ENCODE measurements at regions not wholly inside any gene's neighbourhood (a gene's known extent, or its start where the extent isn't known, plus 50 kb on each side); places are given as distances from the start of the nearest gene placed in this dataset.

DNA sequence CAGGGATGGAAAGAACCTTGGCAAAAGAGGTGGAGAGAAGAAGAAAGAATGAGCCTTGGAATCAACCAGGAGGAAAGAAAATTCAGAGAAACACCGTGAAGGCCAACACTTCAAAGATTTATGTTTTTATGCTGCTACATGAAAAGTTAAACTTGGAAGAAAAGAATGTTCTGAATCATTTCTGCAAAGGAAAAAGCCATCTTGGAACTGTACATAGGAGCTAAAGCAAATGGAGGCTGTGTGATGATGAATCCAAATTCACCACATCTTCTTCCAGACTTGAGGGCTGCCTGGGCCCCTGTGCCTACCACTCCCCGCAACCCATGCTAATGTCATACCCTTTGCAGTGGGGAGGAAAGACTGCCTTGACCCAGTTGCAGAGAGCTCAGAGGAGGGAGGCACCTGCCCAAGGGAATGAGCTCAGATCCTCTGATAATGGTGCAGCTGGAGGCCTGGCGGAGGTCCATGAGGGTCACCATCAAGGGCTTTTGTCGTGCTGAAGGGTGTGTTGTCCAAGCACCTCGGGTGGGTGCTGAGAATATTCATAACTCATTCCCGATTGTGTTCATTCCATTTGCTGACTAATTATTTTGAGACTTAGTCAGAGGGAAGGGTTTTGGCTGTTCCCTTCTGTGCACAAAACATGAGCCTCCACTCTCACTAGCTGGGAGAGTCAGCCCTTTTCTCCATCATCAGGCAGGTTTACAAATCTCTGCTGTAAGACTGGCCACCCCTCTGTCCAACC is 245.8 kb upstream of the JAG1 start:
- FAIRE-seq (no peak), DNase-seq (ENCODE audit: low spot score) (peak; percentile 11)

GRCh38 chr20:10920396-10920795 is 246.6 kb upstream of the JAG1 start:
- no peak for FAIRE-seq
- DNase-seq (ENCODE audit: low spot score): no peak

DNA sequence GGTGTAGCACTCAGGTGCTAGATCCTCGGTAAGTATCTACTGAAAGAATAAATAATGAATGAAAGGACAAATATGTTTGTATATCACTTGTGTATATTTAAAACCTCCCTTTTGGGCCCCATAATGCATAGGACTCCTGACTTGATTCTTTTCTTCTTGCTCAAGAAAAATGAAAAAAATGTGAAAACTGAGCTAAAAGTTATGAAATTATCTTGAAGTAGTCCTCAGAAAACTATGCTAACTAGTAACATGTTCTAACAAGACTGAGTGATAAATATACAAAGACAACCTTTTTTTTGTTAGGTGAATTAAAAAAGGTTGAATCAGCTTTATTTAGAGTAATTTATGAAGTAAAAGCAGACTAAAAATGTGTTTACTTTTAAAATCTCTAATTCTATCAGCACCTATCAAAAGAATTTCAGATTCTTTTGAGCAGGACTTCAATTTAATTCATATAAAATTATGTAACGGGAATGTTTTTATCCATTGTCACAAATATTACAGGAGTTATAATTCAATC is 247.8 kb upstream of the JAG1 start:
- DNase-seq (ENCODE audit: low spot score) (no peak), FAIRE-seq (peak; percentile 41)

GRCh38 chr20:10922506-10922905 is 248.7 kb upstream of the JAG1 start:
- FAIRE-seq (no peak), DNase-seq (ENCODE audit: low spot score) (no peak)

DNA sequence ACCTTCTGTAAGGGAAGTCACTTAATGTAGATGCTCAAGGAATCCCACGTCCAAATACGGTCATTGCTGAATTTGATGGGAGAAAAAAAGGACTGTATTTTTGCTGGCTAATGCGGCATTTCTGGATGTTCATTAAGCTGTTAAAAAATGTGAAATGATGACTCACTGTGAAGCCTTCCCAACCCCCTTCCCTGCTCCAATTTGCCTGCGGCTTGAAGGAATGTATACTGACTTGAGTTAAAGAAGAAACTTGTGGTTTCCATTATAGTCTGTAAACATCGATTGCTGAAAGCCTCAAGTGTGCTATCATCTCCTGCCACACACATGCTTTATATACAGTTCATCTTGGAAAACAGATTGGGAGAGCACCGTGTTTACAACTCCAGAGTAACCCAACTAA is 249.1 kb upstream of the JAG1 start:
- FAIRE-seq (peak; percentile 94), DNase-seq (ENCODE audit: low spot score) (peak; percentile 83)

DNA sequence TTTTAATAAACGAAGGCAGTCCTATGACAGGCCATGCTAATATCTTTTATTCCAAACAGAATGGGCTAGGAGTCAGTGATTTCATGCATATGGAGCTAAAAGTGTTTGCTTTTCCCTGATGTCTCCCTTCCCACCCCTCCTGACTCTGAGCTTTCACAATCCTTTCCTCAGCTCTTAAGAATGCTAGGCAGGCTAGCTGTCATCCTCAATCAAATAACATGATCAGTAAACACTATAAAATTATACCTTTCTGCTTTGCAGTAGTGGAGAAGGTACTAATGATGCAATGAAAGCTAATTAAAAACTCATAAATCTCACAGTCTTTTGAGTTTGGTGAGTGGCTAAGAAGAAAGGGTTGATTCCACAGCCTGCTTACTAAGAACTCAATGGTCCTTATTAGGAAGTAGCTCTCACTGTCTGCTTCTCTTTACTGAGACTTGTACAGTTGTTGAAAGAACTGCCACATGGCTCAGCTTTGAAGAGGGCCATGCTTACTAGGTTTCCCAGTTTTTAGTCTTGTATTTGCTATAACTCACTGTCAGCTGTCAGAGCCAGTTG is 250.9 kb upstream of the JAG1 start:
- FAIRE-seq: no peak
- peak; percentile 34 for DNase-seq (ENCODE audit: low spot score)

GRCh38 chr20:10925767-10926166 is 252.0 kb upstream of the JAG1 start:
- DNase-seq (ENCODE audit: low spot score): peak; percentile 9
- FAIRE-seq: no peak

GRCh38 chr20:10927011-10927583 is 253.3 kb upstream of the JAG1 start:
- no peak for DNase-seq (ENCODE audit: low spot score)
- no peak for FAIRE-seq

DNA sequence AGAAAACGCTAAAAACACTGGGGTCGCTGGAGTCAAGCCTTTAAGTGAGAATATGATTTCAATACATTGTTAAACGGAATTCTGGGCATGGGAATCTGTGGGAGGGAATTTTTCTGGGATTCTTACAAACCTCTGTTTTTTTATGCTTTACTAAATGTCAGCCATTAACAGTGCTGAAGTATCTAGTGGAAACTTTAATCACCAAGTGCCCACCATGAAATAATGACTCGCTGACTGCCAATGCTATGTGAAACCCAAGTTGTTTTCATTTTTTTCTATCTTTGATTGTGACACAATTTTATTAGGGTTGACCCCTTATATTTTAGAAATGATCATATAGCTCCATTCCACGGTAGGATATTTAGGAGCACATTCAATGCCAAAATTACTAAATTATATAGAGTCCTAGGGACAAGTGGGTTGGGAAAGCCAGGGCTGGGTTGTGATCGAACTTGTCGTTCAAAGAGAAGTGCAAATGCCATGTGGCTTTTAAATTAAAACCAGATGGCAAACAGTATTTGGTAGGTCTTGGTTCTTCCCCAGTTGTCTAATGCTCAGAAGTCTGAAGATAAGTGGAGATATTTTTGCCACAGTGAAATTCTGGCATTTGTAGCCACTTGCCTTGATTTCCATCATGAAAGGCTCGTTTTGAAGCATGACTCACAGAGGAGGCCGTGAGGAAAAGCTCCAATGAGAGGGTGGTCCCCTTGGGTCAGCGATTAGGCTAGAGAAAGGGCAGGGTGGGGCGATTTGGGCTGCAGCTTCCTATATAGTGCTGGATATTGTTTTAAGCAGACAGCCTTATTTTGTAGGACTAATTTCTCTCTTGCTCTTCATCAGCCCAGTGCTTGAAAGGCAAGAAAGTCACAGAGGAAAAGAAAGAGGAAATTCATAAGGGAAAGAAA is 254.4 kb upstream of the JAG1 start:
- FAIRE-seq (peak; percentile 93), DNase-seq (ENCODE audit: low spot score) (peak; percentile 63)

GRCh38 chr20:10928841-10929421 is 255.1 kb upstream of the JAG1 start:
- DNase-seq (ENCODE audit: low spot score) (no peak), FAIRE-seq (no peak)

- no peak for FAIRE-seq
- DNase-seq (ENCODE audit: low spot score): no peak
These were observed 262.0 kb upstream of the JAG1 start for GRCh38 chr20:10935658-10936402.

DNA sequence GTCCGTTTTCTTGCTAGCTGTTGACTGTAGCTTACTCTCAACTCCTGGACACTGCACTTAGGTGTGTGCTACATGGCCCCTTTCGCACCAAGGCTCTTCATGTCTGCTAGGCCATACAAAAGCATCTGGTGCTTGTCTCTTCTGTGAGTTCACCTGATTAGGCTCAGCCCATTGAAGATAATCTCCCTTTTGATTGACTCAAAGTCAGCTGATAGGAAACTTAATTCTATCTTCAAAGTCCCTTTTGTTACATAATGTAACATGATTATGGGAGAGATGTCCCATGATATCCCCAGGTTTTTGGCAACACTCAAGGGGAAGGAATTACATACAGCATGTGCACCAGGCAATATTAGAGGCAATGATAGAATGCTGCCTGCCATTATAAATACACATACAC is 263.0 kb upstream of the JAG1 start:
- DNase-seq (ENCODE audit: low spot score) (no peak), FAIRE-seq (no peak)

DNA sequence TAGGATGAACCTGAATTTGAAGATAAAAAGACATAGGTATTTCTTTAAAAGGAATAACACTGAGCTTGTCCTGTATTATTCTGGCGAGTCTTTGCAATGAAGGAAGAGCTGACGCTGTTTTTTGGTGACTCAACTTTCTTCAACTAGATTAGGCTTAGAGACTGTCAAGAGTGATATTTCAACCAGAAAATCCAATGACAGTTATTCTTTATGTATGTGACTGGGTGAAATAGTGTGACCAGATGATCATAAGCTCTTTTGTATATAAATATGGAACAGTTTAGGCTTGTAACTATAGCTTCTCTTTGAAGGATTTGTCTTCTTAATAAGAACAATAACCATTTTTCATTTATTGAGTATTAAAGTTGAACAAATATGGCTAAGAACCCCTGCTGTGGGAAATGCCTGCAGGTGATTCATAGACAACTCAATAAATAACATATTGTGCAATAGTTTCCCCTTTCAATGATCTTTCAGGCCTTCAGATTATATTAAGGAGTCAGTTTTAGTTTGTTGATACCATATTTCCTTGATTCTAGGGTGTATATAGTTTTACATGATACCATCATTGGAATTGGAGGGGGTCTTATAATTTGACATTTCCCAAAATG is 265.6 kb upstream of the JAG1 start:
- no peak for DNase-seq (ENCODE audit: low spot score)
- no peak for FAIRE-seq

GRCh38 chr20:10940941-10941340 is 267.1 kb upstream of the JAG1 start:
- no peak for DNase-seq (ENCODE audit: low spot score)
- FAIRE-seq: no peak

GRCh38 chr20:10943686-10944265 is 270.0 kb upstream of the JAG1 start:
- FAIRE-seq: no peak
- DNase-seq (ENCODE audit: low spot score): no peak

DNA sequence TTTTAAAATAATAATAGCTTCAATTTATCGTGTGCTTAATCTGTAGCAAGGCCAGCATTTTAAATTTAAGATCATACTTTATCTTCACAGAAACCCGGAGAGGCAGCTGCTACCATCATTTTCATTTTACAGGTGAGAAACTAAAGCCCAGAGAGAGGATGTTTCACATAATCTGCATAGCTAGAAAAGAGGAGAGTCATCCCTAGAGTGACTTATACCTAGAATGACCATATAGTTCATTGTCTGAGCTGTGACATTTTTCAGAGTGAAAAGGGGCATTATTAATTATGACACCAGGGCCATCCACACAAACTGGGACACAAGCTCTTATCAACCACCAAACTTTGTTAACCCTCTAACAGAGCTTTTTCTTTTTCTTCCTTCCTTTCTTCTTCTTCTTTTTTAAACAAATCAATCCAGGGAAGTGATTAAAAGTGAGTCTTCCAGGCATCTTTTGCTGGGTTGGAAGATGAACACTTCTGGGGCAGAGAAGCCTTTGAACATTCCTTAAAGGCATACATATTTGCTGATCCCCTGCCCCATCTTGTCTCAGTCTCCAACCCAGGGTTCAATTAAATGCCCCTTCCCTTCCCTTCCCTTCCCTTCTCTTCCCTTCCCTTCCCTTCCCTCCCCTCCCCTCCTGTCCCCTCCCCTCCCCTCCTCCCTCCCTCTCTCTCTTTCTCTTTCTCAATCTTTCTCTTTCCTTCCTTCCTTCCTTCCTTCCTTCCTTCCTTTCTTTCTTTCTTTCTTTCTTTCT is 272.5 kb upstream of the JAG1 start:
- DNase-seq (ENCODE audit: low spot score) (no peak), FAIRE-seq (no peak)

GRCh38 chr20:10947726-10948125 is 273.9 kb upstream of the JAG1 start:
- DNase-seq (ENCODE audit: low spot score): no peak
- FAIRE-seq: no peak

GRCh38 chr20:10949930-10950783 is 276.4 kb upstream of the JAG1 start:
- FAIRE-seq: no peak
- no peak for DNase-seq (ENCODE audit: low spot score)

Measured in RCC 7860 (cell line).